Kidney epithelial cell (primary cell): ENCODE measurements at regions not wholly inside any gene's neighbourhood (a gene's known extent, or its start where the extent isn't known, plus 50 kb on each side); places are given as distances from the start of the nearest gene placed in this dataset.

Experiments used
- DNase-seq: peaks from one replicate; pipeline ENCODE4 v3.0.0-alpha.2; 2010; ENCODE audit warnings: low read depth
- H3K27me3 ChIP-seq: 2 replicates; pipeline ENCODE4 v1.6.0; 2011; ENCODE audit warnings: low read length; ENCODE audit not compliant: control insufficient read depth, insufficient read depth
- H3K36me3 ChIP-seq: 2 replicates; pipeline ENCODE4 v1.5.1; 2011; ENCODE audit warnings: low read length; ENCODE audit not compliant: control insufficient read depth, insufficient read depth
- H3K4me3 ChIP-seq: 2 replicates; pipeline ENCODE4 v1.5.1; 2011; ENCODE audit warnings: low read depth, mild to moderate bottlenecking, control low read depth, low read length
- TF ChIP-seq, protein P1 (sequence below): IDR thresholded peaks from 2 replicates; pipeline ENCODE4 v1.5.1; 2011; ENCODE audit warnings: mild to moderate bottlenecking, moderate library complexity, low read length, control low read depth, inconsistent platforms; ENCODE audit not compliant: insufficient read depth, poor library complexity, severe bottlenecking

DNA sequence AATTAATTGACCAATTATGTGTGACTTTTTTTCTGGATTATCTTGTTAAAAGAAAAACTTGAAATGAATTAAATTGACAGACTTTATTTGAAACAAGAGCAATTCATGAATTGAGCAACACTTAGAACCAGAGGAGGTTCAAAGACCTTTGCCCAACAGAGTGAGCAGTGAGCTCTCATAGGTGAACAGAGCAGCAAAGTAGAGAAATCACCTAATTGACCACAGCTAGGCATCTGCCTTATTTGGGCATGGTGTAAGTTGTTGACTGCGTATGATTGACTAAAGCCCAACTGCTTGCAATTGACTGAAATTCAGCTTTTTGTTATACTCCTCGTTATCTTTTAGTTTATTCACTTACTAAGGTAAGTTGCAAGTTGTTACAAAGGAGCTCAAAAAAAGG is 1216.0 kb upstream of the ALCAM start:
- Histone ChIP-seq H3K27me3 (no peaks in the 10 kb centered on the region), H3K36me3 (no peaks in the 10 kb centered on the region), H3K4me3 (no peak overlapping the region)
- no peak for DNase-seq
- TF ChIP-seq, protein P1, sequence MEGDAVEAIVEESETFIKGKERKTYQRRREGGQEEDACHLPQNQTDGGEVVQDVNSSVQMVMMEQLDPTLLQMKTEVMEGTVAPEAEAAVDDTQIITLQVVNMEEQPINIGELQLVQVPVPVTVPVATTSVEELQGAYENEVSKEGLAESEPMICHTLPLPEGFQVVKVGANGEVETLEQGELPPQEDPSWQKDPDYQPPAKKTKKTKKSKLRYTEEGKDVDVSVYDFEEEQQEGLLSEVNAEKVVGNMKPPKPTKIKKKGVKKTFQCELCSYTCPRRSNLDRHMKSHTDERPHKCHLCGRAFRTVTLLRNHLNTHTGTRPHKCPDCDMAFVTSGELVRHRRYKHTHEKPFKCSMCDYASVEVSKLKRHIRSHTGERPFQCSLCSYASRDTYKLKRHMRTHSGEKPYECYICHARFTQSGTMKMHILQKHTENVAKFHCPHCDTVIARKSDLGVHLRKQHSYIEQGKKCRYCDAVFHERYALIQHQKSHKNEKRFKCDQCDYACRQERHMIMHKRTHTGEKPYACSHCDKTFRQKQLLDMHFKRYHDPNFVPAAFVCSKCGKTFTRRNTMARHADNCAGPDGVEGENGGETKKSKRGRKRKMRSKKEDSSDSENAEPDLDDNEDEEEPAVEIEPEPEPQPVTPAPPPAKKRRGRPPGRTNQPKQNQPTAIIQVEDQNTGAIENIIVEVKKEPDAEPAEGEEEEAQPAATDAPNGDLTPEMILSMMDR: no peak

DNA sequence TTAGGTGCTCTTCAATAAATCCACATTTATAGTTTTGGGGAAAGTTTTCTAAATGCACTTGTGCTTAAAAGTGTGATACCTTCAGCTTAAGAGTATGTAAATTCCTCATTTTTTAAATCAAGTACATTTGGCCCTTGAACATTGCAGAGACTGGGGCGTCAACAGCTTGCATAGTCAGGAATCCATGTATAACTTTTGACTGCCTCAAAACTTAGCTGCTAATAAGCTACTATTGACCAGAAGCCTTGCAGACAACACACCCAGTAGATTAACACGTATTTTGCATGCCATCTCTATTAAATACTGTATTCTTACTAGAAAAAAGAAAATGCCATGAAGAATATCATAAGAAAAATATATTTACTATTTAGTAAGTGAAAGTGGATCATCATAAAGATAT is 1211.8 kb upstream of the ALCAM start:
- TF ChIP-seq, protein P1: no peak
- Histone ChIP-seq H3K36me3 (no peaks in the 10 kb centered on the region), H3K4me3 (no peak overlapping the region), H3K27me3 (no peaks in the 10 kb centered on the region)
- DNase-seq: no peak

DNA sequence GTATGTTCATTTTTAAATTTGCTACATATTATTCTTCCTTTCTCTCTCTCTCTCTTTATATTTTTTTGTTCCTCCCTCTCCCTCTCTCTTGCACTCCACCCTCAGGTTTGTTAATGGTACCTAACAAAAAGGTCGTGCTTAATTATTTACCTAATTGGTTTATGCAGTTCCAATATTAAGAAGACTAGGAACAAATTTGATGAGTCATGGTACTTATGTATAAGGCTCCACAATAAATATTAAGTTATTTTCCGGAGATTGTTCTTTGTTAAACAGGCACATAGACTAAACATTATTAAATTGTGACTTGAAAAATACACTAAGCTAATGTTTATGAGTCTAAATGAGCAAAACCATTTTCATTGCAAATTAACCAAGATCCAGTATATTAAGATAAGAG is 1200.8 kb upstream of the ALCAM start:
- no peak for DNase-seq
- H3K27me3 ChIP-seq: no peaks in the 10 kb centered on the region
- H3K4me3 ChIP-seq: no peak overlapping the region
- TF ChIP-seq, protein P1: no peak
- no peaks in the 10 kb centered on the region for H3K36me3 ChIP-seq

DNA sequence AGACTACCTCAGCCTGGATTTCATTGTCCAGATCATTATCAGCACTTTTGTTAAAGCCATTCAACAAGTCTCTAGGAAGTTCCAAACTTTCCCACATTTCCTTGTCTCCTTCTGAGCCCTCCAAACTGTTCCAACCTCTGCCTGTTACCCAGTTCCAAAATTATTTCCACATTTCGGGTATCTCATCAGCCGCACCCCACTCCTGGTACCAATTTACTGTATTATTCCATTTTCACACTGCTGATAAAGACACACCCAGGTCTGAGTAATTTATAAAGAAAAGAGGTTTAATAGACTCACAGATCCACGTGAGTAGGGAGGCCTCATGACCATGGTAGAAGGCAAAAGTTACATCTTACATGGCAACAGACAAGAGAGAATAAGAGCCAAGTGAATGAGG is 1198.3 kb upstream of the ALCAM start:
- Histone ChIP-seq H3K36me3 (no peaks in the 10 kb centered on the region), H3K27me3 (no peaks in the 10 kb centered on the region), H3K4me3 (no peak overlapping the region)
- TF ChIP-seq, protein P1: no peak
- DNase-seq: no peak

DNA sequence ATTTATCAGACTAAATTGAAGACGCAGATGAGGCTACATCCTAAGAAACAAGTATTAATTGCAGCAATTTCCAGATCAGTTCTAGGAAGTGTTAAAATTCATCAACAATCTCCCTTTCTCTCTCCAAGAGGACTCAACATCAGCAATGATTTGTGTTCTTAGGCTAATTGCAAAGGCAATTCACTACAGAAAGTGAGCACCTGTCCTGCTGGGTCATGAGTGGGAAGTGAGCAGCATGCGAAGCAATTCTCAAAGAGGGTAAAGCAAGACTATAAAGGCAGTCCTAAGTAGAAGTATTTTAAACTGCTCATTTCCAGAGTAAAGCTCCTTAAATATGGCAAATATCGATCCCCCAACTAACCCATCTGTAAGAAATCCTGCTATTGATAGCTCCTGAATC is 1191.0 kb upstream of the ALCAM start:
- TF ChIP-seq, protein P1: no peak
- Histone ChIP-seq H3K4me3 (no peak overlapping the region), H3K27me3 (no peaks in the 10 kb centered on the region), H3K36me3 (no peaks in the 10 kb centered on the region)
- DNase-seq: no peak

DNA sequence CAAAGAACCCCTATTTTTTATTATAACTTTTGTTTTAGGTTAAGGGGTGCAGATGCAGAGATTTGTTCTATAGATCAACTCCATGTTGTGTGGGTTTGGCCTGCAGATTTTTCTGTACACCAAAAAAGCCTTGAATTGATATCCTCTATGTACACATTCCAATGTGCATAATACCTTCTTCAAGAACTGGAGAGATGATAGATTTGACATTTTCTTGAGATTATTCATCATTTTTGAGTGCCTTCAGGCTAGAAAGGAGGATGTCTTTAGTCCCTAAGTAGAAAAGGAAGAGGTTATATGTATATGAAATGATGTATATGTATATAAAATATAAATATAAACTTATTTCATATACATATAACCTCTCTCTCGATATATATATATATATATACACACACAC is 1190.0 kb upstream of the ALCAM start:
- DNase-seq: no peak
- Histone ChIP-seq H3K27me3 (no peaks in the 10 kb centered on the region), H3K4me3 (no peak overlapping the region), H3K36me3 (no peaks in the 10 kb centered on the region)
- TF ChIP-seq, protein P1: no peak
